MM.1S (cell line): ENCODE measurements at regions not wholly inside any gene's neighbourhood (a gene's known extent, or its start where the extent isn't known, plus 50 kb on each side); places are given as distances from the start of the nearest gene placed in this dataset.

Experiments used
- EZH2 ChIP-seq: fragments of 300-600 bp; sonication (generic); optimal IDR thresholded peaks from 2 replicates; pipeline ENCODE3; 2017; ENCODE audit warnings: low read depth, mild to moderate bottlenecking, antibody characterized with exemption, low read length, mixed read lengths
- TF ChIP-seq, protein P1 (sequence below): fragments of 300-600 bp; sonication (generic); IDR thresholded peaks from 2 replicates; pipeline ENCODE4 v1.5.1; 2016; ENCODE audit warnings: antibody characterized with exemption, low read length, mixed read lengths

DNA sequence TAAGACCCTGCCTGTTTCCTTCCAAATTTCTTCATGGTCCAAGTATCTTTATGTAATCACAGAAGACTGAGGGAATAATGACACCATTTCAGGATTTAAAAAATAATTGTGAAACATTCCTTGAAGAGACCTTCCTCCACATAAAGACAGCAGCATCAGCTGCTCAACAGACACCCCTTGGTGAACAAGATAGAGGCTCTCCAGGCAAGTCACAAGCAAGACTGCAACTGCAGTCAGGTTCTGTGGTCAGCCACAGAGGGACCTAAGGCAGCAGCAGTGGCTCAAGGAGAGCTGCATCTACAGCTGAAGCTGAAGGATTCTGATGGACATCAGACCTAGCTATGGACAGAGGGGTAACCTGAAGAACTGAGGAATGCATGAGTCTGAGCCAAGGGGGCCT lies 97.2 kb upstream of the C3orf80 start:
- TF ChIP-seq, protein P1, sequence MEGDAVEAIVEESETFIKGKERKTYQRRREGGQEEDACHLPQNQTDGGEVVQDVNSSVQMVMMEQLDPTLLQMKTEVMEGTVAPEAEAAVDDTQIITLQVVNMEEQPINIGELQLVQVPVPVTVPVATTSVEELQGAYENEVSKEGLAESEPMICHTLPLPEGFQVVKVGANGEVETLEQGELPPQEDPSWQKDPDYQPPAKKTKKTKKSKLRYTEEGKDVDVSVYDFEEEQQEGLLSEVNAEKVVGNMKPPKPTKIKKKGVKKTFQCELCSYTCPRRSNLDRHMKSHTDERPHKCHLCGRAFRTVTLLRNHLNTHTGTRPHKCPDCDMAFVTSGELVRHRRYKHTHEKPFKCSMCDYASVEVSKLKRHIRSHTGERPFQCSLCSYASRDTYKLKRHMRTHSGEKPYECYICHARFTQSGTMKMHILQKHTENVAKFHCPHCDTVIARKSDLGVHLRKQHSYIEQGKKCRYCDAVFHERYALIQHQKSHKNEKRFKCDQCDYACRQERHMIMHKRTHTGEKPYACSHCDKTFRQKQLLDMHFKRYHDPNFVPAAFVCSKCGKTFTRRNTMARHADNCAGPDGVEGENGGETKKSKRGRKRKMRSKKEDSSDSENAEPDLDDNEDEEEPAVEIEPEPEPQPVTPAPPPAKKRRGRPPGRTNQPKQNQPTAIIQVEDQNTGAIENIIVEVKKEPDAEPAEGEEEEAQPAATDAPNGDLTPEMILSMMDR, result no peak
- TF ChIP-seq EZH2, result no peak
